NCI-H1930 (cell line): ENCODE measurements at regions not wholly inside any gene's neighbourhood (a gene's known extent, or its start where the extent isn't known, plus 50 kb on each side); places are given as distances from the start of the nearest gene placed in this dataset.
"Not testable (repeated sequence)": the region's sequence is repeated elsewhere in the genome, so short reads cannot be mapped to it uniquely, and the experiment has no call there.

Source experiments
- DNase-seq, 2 experiments: peaks; one replicate each; lab custom pipeline; 2025; lab: John Stamatoyannopoulos, UW

DNA sequence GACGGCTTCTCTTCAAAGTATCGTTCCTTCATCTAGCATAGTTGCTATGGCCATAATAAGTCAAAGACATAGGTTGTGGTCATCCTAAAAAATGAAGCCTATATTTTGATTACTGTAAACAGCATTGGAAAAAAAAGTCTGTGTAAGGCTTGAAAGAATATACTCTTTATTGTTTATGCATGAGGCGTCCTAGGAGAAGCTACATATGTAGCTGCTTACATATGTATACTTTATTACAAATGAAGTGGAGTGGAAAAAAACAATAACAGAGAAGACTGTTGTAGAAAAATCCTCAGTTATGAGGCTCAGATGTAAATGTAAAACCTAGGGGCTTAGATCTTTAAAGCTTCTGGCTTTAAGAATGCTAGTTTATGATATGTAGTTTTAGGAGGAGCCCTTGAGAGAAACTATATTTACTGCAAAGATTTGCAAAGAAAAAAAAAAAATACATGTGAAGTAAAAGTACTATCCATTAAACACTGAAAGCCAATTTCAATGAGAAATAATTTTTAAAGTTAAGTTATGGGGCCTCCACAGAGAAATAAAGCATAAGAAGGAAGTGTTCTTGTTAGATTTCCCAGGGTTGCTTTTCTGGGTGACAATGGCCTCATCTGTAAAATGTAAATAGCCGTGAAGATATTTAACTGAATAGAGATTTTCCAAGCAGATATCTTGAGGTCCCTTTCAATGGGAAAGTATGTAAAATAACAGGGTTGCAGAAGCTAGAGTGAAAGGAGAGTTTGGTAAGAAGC, 598.2 kb downstream of the TRIML1 start:
- no peak for DNase-seq

DNA sequence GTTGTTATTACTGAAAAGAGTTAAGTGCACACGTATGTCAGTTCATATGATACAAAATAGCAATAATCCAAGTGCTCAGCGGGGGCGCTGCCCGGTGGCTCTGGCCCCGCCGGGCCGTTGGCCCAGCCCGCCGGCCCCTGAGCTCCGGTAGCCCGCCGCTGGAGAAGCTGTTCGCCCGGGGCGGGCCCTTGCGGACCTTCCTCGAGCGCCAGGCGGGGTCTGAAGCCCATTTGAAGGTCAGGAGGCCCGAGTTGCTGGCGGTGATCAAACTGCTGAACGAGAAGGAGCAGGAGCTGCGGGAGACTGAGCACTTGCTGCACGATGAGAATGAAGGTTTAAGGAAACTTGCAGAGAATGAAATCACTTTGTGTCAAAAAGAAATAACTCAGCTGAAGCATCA, 599.0 kb downstream of the TRIML1 start:
- not testable (repeated sequence) for DNase-seq

DNA sequence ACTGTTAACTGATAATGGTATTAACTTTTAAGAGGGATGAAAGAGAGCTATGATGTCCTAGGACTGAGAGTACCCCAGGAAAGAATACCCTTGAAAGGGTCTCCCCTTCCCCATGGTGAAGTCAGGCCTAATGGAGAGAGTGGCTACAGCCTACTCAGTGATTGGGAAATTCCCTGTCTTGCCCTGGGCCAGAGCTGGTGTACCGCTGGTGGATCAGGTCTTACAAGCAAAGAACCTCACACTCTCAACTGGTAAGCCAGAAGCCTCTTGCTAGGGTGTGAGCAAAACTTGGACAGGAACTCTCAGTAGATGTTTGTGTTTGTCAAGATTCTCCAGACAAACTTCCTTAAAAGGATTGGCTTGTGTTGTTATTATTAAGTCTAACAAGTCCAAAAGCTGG, 600.9 kb downstream of the TRIML1 start:
- not testable (repeated sequence) for DNase-seq

DNA sequence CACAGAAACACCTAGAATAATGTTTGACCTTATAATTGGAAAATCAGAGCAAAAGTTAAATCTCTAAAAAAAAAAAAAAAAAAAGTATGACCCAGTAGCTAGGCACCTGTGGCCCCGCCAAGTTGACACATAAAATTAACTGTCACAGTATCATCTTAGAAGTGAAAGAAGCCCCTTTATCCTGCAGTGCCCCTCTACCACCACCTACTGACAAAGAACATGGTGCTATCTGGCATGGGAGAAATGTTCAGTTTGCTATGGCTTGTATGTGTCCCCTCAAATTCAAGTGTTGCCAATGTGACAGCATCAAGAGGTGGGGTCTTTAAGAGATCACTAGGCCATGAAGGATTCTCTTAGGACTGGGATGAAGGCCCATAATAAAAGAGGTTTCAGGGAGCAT, 601.5 kb downstream of the TRIML1 start:
- not testable (repeated sequence) for DNase-seq

DNA sequence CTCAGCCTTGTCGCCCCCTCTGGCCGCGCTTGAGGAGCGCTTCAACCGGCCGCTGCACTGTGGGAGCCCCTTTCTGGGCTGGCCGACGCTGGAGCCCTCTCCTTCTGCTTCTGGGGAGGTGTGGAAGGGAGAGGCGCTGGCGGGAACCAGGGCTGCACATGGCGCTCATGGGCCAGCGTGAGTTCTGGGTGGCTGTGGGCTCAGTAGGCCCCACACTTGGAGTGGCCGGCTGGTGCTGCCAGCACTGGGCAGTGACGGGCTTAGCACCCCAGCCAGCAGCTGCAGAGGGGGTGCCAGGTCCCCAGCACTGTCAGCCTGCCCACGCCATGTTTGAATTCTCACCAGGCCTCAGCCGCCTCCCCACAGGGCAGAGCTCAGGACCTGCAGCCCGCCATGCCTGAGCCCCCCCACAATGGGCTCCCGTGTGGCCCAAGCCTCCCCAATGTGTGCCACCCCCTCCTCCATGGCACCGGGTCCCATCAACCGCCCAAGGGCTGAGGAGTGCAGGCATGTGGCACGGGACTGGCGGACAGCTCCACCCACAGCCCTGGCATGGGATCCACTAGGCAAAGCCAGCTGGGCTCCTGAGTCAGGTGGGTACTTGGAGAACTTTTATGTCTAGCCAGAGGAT, 615.2 kb downstream of the TRIML1 start:
- no peak for DNase-seq

DNA sequence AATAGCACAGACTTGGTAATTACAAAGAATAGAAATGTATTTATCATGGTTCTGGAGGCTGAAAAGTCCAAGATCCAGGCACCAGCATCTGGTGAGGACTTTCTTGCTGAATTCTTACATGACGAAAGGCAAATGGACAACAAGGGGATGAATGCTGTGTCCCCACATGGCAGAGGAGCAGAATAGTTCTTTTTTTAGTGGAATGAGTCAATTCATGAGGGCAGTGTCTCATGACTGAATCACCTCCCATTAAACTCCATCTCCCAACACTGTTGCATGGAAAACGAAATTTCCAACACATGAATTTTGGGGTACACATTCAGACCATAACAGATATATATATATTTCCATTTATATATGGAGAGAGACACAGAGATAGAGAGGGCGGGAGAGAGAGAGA, 628.3 kb downstream of the TRIML1 start:
- no peak for DNase-seq

DNA sequence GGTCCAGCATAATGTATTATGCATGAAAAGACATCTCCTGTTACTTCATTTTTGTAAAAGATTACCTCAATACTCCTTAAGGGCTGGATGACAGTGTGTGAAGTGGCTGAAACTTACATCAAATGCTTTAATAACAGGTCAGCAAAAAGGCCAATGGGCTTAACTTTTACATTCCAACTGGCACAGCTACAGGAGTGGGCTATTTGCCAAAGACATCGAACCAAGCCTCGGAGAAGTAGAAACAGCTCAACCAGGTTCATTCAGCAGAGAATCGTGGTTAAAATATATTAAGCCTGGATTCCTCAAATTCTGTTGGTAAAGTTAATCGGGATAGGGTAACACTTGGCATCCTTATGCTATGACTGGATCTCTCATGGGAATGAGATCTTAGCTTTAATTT, 639.7 kb downstream of the TRIML1 start:
- DNase-seq, result no peak

DNA sequence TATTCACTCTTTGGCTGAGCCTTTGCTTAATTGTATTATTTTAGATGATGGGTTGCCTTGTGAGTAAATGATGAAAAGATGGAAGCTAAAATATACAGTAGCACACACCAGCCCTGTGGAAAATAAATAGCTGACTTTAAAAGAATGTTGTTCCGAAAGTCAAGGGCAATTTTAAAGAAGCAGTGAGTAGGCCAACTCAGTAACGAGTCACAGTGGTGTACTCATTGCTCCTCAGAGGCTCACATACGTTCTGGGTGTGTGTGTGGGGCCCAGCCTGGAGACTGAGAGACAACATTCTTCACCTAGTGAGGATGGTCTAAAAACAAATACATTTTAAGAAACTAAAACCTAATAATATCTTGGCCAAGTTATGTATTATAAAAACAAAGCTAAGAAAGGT, 640.3 kb downstream of the TRIML1 start:
- DNase-seq, result no peak

DNA sequence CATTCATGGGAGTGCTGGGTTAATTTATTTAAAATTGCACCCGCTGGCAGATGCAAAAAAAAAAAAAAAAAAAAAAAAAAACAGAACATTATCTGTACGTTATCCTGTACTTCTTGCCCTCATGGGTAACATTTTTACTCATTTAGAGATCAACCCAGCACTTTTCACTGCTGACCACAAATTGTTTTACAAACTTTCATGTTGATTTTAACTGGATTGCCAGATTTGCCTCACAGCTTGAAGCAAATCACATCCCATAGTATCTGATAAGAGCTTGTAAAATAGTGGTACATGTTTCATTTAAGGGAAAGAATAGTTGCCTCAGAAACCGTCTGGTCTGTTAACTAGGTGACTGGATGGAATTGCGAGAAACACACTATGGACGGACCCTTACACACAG, 640.8 kb downstream of the TRIML1 start:
- no peak for DNase-seq

DNA sequence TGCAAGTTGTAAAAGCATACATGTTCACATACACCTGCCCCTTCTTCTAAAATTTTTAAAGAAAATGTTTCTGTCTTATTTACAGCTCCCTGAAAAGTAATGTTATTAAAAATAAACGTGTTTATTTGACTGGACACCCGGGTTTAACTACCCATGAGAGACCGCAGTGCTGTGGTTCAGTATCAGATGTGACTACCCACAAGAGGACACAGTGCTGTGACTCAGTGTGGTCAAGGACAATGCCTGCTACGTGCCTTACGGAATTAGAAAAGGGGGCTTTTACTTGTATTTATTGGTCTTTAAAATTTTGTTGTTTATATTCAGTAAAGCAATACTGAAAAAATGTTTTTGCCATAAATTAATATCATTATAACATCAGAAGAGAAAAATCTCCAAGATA, 641.4 kb downstream of the TRIML1 start:
- no peak for DNase-seq

DNA sequence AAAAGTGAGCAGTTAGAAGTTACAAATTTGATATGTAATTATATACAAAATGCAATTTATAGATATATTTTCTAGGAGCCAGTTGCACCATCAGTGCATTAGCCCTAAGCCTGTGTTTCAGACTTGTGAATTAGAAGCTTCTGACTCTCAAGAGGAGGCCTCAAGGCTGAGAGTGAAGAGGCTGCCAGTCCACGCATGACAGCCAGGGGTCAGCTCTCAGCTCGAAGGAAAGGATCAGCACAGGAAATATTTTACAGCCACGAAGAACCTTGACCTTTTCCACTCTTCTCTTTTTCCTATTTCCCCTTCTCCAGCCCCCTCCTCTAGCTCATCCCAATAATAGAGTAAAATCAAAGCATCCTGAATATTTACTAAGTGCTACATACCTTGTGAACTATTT, 642.4 kb downstream of the TRIML1 start:
- DNase-seq, result no peak

DNA sequence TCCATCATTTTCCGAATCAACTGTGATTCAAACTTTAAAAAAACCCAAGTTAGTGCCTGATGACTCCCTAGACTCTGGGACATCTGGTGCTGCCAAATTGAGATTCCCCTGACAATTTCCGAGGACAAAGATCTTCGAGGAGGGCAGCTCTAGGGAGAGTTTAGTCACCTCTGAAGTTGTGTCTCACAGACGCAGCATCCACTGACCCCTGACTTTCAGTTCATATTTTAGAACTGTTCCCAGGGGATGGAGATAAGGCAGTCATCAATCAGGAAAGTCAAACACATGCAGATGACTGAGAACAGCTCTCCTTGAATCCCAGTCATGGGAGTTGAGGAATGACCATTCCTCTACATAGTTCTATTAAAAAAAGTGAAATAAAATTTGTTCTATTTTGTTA, 643.9 kb downstream of the TRIML1 start:
- no peak for DNase-seq

DNA sequence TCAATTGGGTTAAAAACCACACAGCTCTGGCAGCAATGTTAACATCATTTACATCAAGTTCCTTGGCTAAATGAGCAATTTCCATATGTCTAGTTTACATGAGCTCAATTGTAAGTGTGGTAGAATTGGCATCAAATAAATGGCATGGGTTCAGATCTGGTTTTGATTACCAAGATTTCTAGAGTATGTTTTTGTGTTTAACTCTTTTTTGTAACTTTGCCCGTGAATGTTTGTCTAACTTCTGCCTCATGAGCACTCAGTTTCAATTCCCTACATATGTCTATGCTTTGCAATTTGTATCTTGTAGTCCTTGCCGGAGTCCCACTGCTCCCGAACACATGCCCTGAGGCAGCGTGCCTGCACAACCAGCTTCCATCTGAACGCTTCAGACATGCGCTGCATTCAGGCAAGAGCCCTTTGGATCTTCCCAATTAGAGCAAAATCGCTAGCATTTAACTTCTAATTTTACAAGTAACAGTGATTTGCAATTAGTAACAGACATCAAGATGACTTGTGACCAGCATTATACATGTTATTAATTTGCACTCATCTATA, 644.4 kb downstream of the TRIML1 start:
- DNase-seq, result no peak

DNA sequence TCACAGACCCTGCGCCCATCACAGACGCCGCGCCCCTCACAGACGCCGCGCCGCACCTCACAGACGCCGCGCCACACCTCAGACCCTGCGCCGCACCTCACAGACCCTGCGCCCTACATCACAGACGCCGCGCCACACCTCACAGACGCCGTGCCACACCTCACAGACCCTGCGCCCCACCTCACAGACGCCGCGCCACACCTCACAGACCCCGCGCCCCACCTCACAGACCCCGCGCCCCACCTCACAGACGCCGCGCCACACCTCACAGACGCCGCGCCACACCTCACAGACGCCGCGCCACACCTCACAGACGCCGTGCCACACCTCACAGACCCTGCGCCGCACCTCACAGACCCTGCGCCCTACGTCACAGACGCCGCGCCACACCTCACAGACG, 657.4 kb downstream of the TRIML1 start:
- not testable (repeated sequence) for DNase-seq

DNA sequence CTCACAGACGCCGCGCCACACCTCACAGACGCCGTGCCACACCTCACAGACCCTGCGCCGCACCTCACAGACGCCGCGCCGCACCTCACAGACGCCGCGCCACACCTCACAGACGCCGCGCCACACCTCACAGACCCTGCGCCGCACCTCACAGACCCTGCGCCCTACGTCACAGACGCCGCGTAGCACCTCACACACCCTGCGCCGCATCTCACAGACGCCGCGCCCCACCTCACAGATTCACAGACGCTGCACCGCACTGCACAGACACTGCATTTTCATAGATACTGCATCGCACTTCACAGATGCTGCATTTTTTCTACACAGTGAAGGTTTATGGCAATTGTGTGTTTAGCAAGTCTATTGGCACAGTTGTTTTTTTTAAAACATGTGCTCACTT, 657.8 kb downstream of the TRIML1 start:
- DNase-seq, result not testable (repeated sequence)

DNA sequence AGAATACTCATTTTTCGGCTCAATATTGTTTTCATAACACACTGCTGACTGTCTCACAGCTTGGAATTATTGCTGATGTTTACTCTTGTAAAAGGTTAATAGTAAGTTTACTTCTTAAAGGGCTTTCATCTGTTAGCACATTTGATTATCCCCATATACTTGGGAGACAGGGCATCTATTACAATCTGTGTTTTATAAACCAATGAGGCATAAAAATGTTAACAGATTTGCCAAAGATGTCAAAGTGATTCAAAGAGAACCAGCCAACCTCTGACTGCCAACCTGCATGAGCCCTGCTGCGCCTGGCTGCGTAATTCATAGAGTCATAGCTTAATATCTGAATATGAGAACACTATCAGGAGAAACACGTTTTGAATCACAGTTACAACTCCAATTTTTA, 665.6 kb downstream of the TRIML1 start:
- no peak for DNase-seq

DNA sequence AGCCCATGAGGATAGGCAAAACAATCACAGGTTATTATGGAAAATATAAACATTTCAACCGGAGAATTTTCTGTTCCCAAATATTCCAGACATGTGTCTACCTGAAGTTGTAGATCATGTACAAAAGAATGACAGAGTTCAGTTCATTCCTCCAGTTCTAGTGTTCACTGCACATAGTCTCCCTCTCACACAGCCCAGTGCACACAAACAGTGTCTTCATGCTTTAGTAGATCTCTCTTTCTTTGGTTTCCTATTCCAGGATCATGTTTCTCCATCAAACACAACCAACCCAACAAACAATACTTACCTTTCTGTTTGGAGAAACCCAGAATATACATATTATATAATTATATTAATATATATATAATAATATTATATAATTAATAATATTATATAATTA, 671.9 kb downstream of the TRIML1 start:
- DNase-seq, result no peak

DNA sequence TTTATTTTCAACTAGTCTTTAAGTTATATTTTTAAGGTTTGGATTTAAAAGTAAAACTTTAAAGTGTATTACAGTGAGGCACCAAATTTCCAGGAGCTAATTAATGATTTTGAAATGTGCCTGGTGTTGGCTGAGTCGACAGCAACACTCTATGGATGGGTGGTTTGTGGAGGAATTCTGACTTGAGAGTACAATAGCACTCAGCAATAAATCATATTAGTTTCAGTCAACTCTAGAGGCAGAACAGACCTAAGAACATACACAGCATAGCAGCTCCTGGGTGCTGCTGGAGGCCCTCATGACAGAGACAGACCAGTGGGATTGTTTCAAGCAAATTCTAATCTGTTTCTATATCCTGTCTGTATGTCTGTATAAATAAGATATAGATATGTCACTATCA, 673.4 kb downstream of the TRIML1 start:
- no peak for DNase-seq

DNA sequence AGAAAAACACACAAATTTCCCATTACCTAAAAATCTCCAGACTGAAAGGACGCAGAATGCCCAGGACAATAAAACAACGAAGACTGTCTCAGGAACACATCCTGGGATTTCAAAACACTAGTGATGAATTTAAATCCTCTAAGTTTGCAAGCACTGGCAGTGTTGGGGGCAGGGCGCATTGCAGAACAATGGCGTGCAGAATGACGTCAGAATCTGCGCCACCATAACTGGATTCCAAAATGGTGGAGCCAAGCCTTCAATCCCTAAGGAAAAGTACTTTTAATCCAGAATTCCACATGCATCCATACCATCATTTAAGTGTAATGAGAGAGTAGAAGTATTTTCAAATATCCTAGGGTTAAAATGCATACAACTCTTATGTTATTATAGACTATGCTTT, 679.1 kb downstream of the TRIML1 start:
- no peak for DNase-seq

DNA sequence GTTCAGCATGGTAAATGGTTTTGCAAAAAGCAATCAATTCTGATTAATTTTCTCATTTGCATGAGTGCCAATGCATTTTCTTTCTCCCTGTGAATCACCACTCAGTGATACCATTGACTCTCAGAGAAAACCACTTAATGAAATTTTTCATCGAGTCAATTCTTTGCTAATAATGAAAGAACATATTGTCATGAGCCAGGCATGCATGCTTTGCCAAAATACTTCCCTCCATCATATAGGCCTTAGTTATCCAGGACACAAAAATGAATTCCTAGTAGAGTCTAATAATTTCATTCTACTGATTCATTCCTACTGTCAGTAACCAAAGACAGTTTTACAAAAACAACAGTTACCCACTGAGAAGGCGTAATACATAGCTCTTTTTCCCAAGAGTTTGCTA, 680.0 kb downstream of the TRIML1 start:
- DNase-seq, result no peak

DNA sequence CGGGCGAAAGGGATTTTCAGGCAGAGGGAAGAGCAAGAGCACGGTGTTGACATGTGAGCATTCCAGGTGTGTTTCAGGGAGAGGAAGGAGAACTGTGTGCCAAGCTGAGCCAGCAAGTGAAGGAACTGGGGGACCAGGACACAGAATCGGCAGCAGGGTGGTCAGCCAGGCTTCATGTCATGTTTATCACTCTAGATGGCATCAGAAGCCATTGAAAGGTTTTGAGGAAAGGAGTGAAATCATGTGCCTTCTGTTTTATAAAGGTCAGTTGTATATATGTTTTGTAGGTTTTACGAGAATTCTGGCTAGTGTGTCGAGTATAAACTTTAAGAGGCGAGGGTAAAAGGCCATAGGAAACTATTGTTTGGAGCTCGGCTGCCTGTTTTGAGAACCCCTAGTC, 682.3 kb downstream of the TRIML1 start:
- DNase-seq, result no peak

DNA sequence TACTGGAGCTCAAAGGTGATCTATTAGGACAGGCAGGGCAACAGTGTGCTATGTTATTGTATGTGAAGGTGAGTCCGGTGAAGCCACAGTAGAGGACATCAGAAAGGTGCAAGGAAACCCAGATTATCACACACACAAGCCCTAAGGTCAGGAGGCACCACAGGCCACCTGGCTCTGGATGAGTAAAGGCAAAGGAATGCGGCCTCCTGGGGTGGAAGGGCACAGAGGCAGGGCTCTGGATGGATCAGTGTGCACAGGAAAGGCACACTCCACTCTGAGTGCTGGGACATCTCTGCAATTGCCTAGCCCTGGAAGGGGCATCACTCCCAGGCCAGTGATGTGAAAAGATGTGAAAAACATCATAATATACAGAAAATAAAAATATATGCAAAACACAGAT, 683.5 kb downstream of the TRIML1 start:
- no peak for DNase-seq

DNA sequence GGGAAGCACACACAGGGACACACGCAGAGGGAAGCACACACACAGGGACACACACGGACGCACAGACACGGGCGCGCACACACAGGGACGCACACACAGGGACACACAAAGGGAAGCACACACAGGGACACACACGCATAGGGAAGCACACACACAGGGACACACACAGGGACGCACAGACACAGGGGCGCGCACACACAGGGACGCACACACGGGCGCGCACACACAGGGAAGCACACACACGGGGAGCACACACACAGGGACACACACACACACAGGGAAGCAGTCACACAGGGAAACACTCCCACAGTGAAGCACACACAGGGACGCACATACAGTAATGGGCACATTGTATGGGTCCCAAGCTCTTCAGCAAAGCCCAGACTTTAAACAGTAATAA, 685.3 kb downstream of the TRIML1 start:
- DNase-seq, result no peak

DNA sequence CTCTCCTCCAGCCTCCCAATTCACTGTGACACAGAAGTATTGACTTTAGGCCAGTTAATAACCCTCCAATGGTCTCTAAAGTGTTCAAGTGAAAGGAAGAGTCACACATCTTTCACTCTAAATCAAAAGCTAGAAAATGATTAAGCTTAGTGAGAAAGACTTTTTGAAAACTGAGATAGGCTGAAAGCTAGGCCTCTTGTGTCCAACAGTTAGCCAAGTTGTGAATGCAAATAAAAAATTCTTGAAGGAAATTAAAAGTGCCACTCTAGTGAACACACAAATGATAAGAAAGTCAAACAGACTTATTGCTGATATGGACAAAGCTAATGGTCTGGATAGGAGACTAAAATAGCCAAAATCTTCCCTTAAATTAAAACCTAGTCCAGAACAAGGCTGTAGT, 687.2 kb downstream of the TRIML1 start:
- no peak for DNase-seq
